IMR-90 (cell line): ENCODE measurements at regions not wholly inside any gene's neighbourhood (a gene's known extent, or its start where the extent isn't known, plus 50 kb on each side); places are given as distances from the start of the nearest gene placed in this dataset.

Source experiments
- ATAC-seq: fragments of 200-7000 bp; cut with Tn5 transposase; 2 replicates; pipeline ENCODE4 v1.9.1; 2020; ENCODE audit warnings: low read depth, mild to moderate bottlenecking, moderate library complexity
- BruUV-seq: library from RNA; stranded (reverse); fragments of 400-500 nt; replicated peaks from 2 replicates; lab custom pipeline; 2021; lab: Mats Ljungman, UMichigan
- CTCF ChIA-PET: fragments of 300-600 bp; formaldehyde crosslinking; extraction: SDS; loops from one replicate; lab custom pipeline; 2021; ENCODE audit warnings: antibody characterized with exemption; lab: Yijun Ruan, JAX
- POLR2A ChIA-PET: fragments of 300-600 bp; sonication (Branson Sonifier 250); formaldehyde crosslinking; loops from one replicate; lab custom pipeline; 2022; ENCODE audit warnings: antibody characterized with exemption; ENCODE audit not compliant: unreplicated experiment; lab: Charles Lee
- DNase-seq: peaks from one replicate; pipeline ENCODE4 v3.0.0; 2013
- H2AFZ ChIP-seq: replicated peaks from 2 replicates; pipeline ENCODE3; 2013; ENCODE audit warnings: low read length, mild to moderate bottlenecking; ENCODE audit not compliant: poor library complexity
- H2AK5ac ChIP-seq: 2 replicates; pipeline ENCODE4 v1.6.1; 2013; ENCODE audit warnings: low read depth, low read length, inconsistent platforms
- H2AK9ac ChIP-seq: replicated peaks from 2 replicates; pipeline ENCODE3; 2013; ENCODE audit warnings: mild to moderate bottlenecking, low read depth, low read length, moderate library complexity; ENCODE audit not compliant: poor library complexity
- H2BK120ac ChIP-seq: 2 replicates; pipeline ENCODE4 v1.6.1; 2013; ENCODE audit warnings: low read depth, low read length, inconsistent platforms
- H2BK15ac ChIP-seq: 3 replicates; pipeline ENCODE4 v1.6.1; 2013; ENCODE audit warnings: low read depth, low read length, inconsistent platforms
- H2BK20ac ChIP-seq: 2 replicates; pipeline ENCODE4 v1.6.1; 2013; ENCODE audit warnings: low read depth, mild to moderate bottlenecking, inconsistent platforms, low read length, moderate library complexity
- H2BK5ac ChIP-seq: 2 replicates; pipeline ENCODE4 v1.6.1; 2013; ENCODE audit warnings: mild to moderate bottlenecking, low read depth, low read length, inconsistent platforms; ENCODE audit not compliant: poor library complexity, severe bottlenecking
- H3K14ac ChIP-seq: replicated peaks from 2 replicates; pipeline ENCODE4 v1.6.1; 2013; ENCODE audit warnings: low read depth, low read length, inconsistent platforms
- H3K18ac ChIP-seq: 2 replicates; pipeline ENCODE4 v1.6.1; 2013; ENCODE audit warnings: low read depth, low read length, control low read depth
- H3K23ac ChIP-seq: 2 replicates; pipeline ENCODE4 v1.6.1; 2013; ENCODE audit warnings: low read depth, low read length, inconsistent platforms
- H3K27ac ChIP-seq: 2 replicates; pipeline ENCODE4 v1.5.1; 2013; ENCODE audit warnings: mild to moderate bottlenecking, control low read depth, low read length; ENCODE audit not compliant: insufficient read depth
- H3K27me3 ChIP-seq: 2 replicates; pipeline ENCODE4 v1.6.1; 2013; ENCODE audit warnings: low read length; ENCODE audit not compliant: control insufficient read depth, insufficient read depth
- H3K36me3 ChIP-seq: 2 replicates; pipeline ENCODE4 v1.6.1; 2013; ENCODE audit warnings: low read length, mixed read lengths; ENCODE audit not compliant: control insufficient read depth, insufficient read depth
- H3K4ac ChIP-seq: 2 replicates; pipeline ENCODE4 v1.6.1; 2013; ENCODE audit warnings: low read depth, low read length, inconsistent platforms
- H3K4me1 ChIP-seq: 2 replicates; pipeline ENCODE4 v1.6.1; 2013; ENCODE audit warnings: low read length, mixed read lengths; ENCODE audit not compliant: control insufficient read depth, insufficient read depth
- H3K4me2 ChIP-seq: 2 replicates; pipeline ENCODE4 v1.6.1; 2013; ENCODE audit warnings: low read depth, mild to moderate bottlenecking, control low read depth, low read length, moderate library complexity
- H3K4me3 ChIP-seq: 2 replicates; pipeline ENCODE4 v1.5.1; 2013; ENCODE audit warnings: low read depth, mild to moderate bottlenecking, control low read depth, low read length, moderate library complexity; ENCODE audit not compliant: insufficient read depth
- H3K56ac ChIP-seq: 2 replicates; pipeline ENCODE4 v1.6.1; 2013; ENCODE audit warnings: low read length, inconsistent platforms; ENCODE audit not compliant: insufficient read depth; ENCODE audit errors: extremely low read depth
- H3K79me1 ChIP-seq, 2 experiments: 2 replicates each; pipeline ENCODE4 v1.6.1; 2013; ENCODE audit warnings: low read length in 2 of 2, inconsistent platforms in 1 of 2, low read depth in 1 of 2
- H3K9ac ChIP-seq: 2 replicates; pipeline ENCODE4 v1.6.1; 2013; ENCODE audit warnings: low read depth, low read length, control low read depth
- H3K9me1 ChIP-seq: 2 replicates; pipeline ENCODE4 v1.6.1; 2013; ENCODE audit warnings: low read length, inconsistent platforms; ENCODE audit not compliant: insufficient read depth
- H3K9me3 ChIP-seq: 2 replicates; pipeline ENCODE4 v1.6.1; 2013; ENCODE audit warnings: low read length; ENCODE audit not compliant: control insufficient read depth, insufficient read depth
- H4K20me1 ChIP-seq: 2 replicates; pipeline ENCODE4 v1.6.1; 2013; ENCODE audit warnings: low read length, inconsistent platforms; ENCODE audit not compliant: insufficient read depth
- H4K5ac ChIP-seq: 2 replicates; pipeline ENCODE4 v1.6.1; 2013; ENCODE audit warnings: mild to moderate bottlenecking, low read depth, low read length, control low read depth
- H4K8ac ChIP-seq, 2 experiments: 2 replicates each; pipeline ENCODE4 v1.6.1; 2013; ENCODE audit warnings: low read depth in 2 of 2, low read length in 2 of 2, control low read depth in 1 of 2, inconsistent platforms in 1 of 2
- H4K91ac ChIP-seq: 2 replicates; pipeline ENCODE4 v1.6.1; 2013; ENCODE audit warnings: low read depth, low read length, inconsistent platforms; ENCODE audit not compliant: insufficient read depth
- CEBPB ChIP-seq: IDR thresholded peaks from 2 replicates; pipeline ENCODE4 v1.6.1; 2012; ENCODE audit warnings: low read depth, low read length, improper control_type of control experiment
- CHD1 ChIP-seq: IDR thresholded peaks from 2 replicates; pipeline ENCODE4 v1.6.1; 2012; ENCODE audit warnings: low read depth, low read length, improper control_type of control experiment
- POLR2A ChIP-seq: IDR thresholded peaks from 2 replicates; pipeline ENCODE4 v1.6.1; 2012; ENCODE audit warnings: mild to moderate bottlenecking, low read depth, low read length
- RCOR1 ChIP-seq: IDR thresholded peaks from 2 replicates; pipeline ENCODE4 v1.6.1; 2012; ENCODE audit warnings: mild to moderate bottlenecking, low read length, improper control_type of control experiment; ENCODE audit not compliant: insufficient replicate concordance
- SMC3 ChIP-seq: fragments of 150-350 bp; IDR thresholded peaks from 2 replicates; pipeline ENCODE4 v1.6.1; 2016; ENCODE audit warnings: low read depth, mild to moderate bottlenecking, antibody characterized with exemption, low read length, moderate library complexity
- USF2 ChIP-seq: fragments of 150-350 bp; IDR thresholded peaks from 2 replicates; pipeline ENCODE4 v1.6.1; 2017; ENCODE audit warnings: mild to moderate bottlenecking, antibody characterized with exemption, low read length, low read depth
- WGBS, 2 experiments: methylation state at CpG; one replicate each; pipeline versions ENCODE4 v1.1.5 to v1.1.7; 2013; ENCODE audit warnings: missing lambda C conversion rate in 2 of 2; ENCODE audit not compliant: insufficient read length in 1 of 2; ENCODE audit errors: extremely low coverage in 2 of 2; 5-methylcytosine and 5-hydroxymethylcytosine counted together
- dilution Hi-C: fragments of 300-500 bp; cut with HindIII; formaldehyde crosslinking; loops from one replicate; pipeline ENCODE4 v1.14.3; 2018; ENCODE audit warnings: low sequenced_read_pairs; ENCODE audit not compliant: unreplicated experiment
- in situ Hi-C: fragments of 300-500 bp; cut with MboI; formaldehyde crosslinking; loops from 3 replicates; pipeline ENCODE4 v1.14.3; 2019; ENCODE audit warnings: low sequenced_read_pairs, inconsistent platforms, mixed read lengths
- intact Hi-C: fragments of 100-400 bp; cut with micrococcal nuclease; formaldehyde crosslinking; loops from 2 replicates; pipeline ENCODE4 v1.10.0; 2022
- TF ChIP-seq, protein P1 (sequence below): fragments of 150-350 bp; IDR thresholded peaks from 2 replicates; pipeline ENCODE4 v1.6.1; 2016; ENCODE audit warnings: low read depth, mild to moderate bottlenecking, low read length, moderate library complexity, borderline replicate concordance

DNA sequence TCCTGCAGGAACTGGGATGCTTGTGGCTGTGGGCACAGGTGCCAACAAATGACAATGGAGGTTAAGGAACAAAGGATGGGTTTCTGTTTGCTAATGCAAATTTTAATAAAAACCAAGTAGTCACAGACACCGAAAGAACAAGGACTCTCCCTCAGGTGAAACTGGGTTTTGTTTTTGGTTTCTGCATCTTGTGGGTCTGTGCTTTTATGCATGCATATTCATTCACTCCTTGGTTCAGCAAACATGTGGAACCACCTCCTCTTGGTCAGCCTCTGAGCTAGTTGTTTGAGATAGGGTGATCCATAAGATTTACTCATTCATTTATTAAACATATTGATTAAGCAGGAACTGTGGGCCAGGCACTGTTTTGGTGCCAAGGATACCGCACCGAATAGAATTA is 381.9 kb downstream of the CDK5RAP2 start:
- no peaks in the 10 kb centered on the region for H3K79me1 ChIP-seq
- intact Hi-C loops = no loop called here
- no peak overlapping the region for H3K4ac ChIP-seq
- no peak overlapping the region for H3K4me3 ChIP-seq
- DNase-seq (no peak), ATAC-seq (no peak)
- H4K8ac ChIP-seq = no peak overlapping the region
- H3K4me2 ChIP-seq = no peak overlapping the region
- H3K18ac ChIP-seq = no peak overlapping the region
- H3K4me1 ChIP-seq = no peaks in the 10 kb centered on the region
- H2BK5ac ChIP-seq = no peak overlapping the region
- no peak overlapping the region for H3K23ac ChIP-seq
- H3K14ac ChIP-seq = no peak overlapping the region
- no CpG with 5 or more reads among the region's 3 CpGs for WGBS, 2 experiments
- ChIA-PET CTCF (no interaction called here), POLR2A (no interaction called here)
- H3K9me3 ChIP-seq = no peaks in the 10 kb centered on the region
- BruUV-seq = no TSS peak
- H2AFZ ChIP-seq = no peak overlapping the region
- H3K56ac ChIP-seq = no peak overlapping the region
- no peak overlapping the region for H4K91ac ChIP-seq
- H3K27ac ChIP-seq = no peak overlapping the region
- no peaks in the 10 kb centered on the region for H3K27me3 ChIP-seq
- no peak overlapping the region for H2BK20ac ChIP-seq
- H2AK9ac ChIP-seq = no peak overlapping the region
- H3K9me1 ChIP-seq = no peaks in the 10 kb centered on the region
- dilution Hi-C loops = no loop called here
- H3K9ac ChIP-seq = no peak overlapping the region
- H4K20me1 ChIP-seq = no peaks in the 10 kb centered on the region
- H2BK120ac ChIP-seq = no peak overlapping the region
- no peak overlapping the region for H2AK5ac ChIP-seq
- H3K36me3 ChIP-seq = no peaks in the 10 kb centered on the region
- H4K5ac ChIP-seq = no peak overlapping the region
- H2BK15ac ChIP-seq = no peak overlapping the region
- TF ChIP-seq SMC3 (no peak), CHD1 (no peak), POLR2A (no peak), RCOR1 (no peak), CEBPB (no peak), USF2 (no peak)
- TF ChIP-seq, protein P1, sequence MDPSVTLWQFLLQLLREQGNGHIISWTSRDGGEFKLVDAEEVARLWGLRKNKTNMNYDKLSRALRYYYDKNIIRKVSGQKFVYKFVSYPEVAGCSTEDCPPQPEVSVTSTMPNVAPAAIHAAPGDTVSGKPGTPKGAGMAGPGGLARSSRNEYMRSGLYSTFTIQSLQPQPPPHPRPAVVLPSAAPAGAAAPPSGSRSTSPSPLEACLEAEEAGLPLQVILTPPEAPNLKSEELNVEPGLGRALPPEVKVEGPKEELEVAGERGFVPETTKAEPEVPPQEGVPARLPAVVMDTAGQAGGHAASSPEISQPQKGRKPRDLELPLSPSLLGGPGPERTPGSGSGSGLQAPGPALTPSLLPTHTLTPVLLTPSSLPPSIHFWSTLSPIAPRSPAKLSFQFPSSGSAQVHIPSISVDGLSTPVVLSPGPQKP = no peak
- in situ Hi-C loops = no loop called here
